ENCODE measurements at regions not wholly inside any gene's neighbourhood (a gene's known extent, or its start where the extent isn't known, plus 50 kb on each side); places are given as distances from the start of the nearest gene placed in this dataset.
"Not testable (repeated sequence)": the region's sequence is repeated elsewhere in the genome, so short reads cannot be mapped to it uniquely, and the experiment has no call there.

- DNase-seq (ENCODE audit: low read depth) = no peak
These were observed 224.1 kb upstream of the MYLIP start for GRCh38 chr6:15904651-15905376.

GRCh38 chr6:15901141-15902115, 227.5 kb upstream of the MYLIP start:
- DNase-seq (ENCODE audit: low read depth) = peak; percentile 35

GRCh38 chr6:15898693-15899092, 230.2 kb upstream of the MYLIP start:
- DNase-seq (ENCODE audit: low read depth) = no peak

GRCh38 chr6:15897063-15897876, 231.6 kb upstream of the MYLIP start:
- peak; percentile 65 for DNase-seq (ENCODE audit: low read depth)

GRCh38 chr6:15894973-15895725, 232.3 kb upstream of the DTNBP1 start:
- no peak for DNase-seq (ENCODE audit: low read depth)

GRCh38 chr6:15893556-15894253, 230.9 kb upstream of the DTNBP1 start:
- DNase-seq (ENCODE audit: low read depth) = peak; percentile 83

DNA sequence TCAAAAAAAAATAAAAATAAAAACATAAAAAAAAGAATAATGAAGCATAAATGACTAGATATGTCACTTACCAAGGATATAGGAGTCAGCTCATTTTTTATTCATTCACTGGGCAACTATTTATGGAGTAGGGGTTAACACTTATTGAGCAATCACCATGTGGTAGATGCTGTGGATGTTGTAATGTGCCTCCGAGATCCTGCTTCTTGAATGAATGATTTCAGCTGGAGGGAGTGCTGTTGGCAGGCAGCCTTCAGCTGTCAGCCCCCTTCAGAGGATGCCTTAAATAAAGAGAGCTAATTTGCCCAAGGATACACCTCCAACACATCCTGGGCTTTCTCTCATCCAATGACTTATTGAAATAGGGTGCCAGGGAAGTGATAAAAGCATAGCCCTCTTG, 229.5 kb upstream of the DTNBP1 start:
- DNase-seq (ENCODE audit: low read depth) = peak; percentile 77

DNA sequence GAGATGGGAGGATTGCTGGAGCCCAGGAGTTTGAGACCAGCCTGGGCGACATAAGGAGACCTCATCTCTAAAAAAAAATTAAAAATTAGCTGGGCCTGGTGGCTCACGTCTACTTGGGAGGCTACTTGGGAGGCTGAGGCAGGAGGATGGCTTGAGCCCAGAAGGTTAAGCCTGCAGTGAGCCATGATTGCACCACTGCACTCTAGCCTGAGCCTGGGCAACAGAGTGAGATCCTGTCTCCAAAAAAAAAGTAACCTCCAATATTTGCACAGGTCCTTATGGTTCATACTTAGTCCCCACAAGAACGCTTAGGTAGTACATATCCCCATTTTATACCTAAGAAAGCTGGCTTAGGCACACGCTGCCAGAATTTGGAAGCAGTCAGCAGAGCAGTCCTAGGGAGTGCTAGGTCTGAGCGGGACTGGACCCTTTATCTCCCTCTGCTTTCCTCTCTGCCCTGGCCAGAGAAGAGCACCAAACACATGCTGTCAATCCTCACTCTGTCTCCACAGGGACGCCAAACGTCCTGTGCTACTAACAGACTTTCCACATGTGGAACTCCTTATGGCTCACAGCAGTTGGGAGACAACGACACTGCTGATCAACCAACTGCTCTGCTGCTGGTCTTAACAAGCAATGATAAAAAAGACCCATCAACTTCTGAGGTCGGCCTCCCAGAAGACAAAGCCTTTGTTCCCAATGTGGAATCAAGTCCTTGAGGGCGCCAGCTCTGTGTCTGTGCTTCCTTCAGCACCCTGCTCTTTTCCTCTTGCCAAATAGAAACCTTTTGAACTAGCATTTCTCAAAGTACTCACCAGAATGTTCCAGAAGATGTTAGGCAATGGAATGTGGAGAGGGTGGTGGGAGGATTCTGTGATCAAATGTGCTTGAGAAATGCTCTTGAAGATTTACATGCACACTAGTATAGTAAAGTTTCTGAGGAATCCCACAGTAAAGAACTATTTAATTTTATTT, 226.3 kb upstream of the DTNBP1 start:
- no peak for DNase-seq (ENCODE audit: low read depth)

DNA sequence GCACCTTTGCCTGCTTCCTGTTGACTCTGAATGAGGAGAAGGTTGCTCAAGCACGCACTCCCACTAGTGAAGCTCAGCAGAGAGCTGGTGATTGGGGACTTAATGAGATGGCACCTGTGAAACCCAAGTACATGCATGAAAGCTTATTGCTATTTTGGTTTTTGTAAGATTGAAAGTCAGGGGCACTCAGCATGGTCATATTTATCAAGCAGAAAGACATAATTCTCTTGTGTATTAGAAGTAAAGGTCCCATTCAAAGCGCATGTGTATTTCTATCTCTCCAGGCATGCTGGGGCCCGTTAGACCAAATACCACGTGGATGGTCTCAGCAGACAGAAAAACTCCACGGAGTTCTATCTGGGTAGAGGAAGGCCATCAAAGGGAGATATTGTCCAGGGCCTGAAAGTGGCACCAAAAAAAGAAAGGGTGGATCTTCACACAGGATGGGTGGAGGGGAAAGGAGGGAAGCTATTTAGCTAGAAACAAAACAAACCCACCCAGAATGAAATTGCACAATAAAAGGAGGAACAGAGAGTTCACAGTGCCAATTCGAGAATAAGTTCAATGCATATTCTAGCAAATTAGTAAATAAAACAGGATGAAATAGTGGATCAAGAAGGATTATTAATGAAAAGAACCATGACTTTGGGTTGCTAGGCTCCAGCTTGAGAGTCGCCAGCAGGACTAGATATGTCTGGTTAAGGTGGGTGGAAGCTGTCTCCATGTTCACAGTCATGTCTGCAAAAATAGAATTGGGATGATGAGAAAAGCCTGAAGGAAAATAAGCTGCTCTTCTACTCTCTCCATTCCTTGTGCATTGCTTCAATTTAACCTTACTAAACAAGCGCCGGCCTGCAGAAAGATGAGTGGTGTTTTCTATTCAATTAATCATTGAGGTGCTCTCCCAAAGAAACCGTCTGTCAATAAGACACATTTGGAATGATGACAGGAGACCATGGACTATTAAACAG, 224.9 kb upstream of the DTNBP1 start:
- DNase-seq (ENCODE audit: low read depth) = no peak

- no peak for DNase-seq (ENCODE audit: low read depth)
These were observed 222.8 kb upstream of the DTNBP1 start for GRCh38 chr6:15885624-15886023.

DNA sequence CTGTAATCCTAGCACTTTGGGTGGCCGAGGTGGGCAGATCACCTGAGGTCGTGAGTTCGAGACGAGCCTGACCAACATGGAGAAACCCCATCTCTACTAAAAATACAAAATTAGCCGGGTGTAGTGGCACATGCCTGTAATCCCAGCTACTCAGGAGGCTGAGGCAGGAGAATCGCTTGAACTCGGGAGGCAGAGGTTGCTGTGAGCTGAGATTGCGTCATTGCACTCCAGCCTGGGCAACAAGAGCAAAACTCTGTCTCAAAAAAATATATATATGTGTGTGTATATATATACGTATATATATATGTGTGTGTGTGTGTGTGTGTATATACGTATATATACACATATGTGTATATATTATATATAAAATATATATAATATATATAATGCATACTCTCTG, 220.8 kb upstream of the DTNBP1 start:
- DNase-seq (ENCODE audit: low read depth) = not testable (repeated sequence)

GRCh38 chr6:15882915-15883314, 220.1 kb upstream of the DTNBP1 start:
- DNase-seq (ENCODE audit: low read depth) = no peak

DNA sequence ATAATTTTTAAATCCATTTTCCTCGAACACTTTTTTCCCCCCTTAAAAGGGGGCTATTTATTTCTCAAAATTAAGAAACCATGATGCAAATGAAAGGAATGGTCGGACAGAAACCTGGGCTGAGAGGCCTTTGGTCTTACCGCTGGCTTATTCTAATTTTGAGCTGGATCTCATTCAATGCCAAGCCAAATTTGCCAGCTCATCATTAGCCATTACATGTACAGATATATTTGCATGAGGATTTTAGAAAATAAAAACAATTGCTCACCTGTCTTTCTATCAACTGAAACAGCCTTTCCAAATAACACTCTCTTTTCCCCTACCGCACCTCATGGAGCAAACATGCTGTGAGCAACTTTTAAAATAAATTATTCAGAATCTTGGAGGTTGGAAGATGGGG, 219.5 kb upstream of the DTNBP1 start:
- no peak for DNase-seq (ENCODE audit: low read depth)

GRCh38 chr6:15881150-15881549, 218.3 kb upstream of the DTNBP1 start:
- no peak for DNase-seq (ENCODE audit: low read depth)

GRCh38 chr6:15880262-15880973, 217.6 kb upstream of the DTNBP1 start:
- DNase-seq (ENCODE audit: low read depth) = no peak

- DNase-seq (ENCODE audit: low read depth) = no peak
These were observed 216.8 kb upstream of the DTNBP1 start for GRCh38 chr6:15879371-15880261.

DNA sequence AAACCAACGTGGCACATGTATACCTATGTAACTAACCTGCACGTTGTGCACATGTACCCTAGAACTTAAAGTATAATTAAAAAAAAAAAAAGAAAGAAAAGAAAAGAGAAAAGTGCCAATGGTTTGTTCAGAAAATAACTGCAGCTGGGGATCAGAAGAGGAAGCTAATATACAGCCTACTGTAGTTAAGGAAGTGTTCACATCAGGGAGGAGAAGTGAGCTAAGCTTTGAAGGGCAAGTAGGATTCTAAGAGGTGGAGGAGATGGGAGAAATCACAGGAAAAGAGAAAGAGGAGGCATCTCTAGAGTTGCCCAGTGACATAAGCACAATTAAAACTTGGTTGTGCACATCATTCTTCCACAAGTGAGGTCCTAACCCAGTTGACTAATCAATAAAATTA, 214.4 kb upstream of the DTNBP1 start:
- no peak for DNase-seq (ENCODE audit: low read depth)
